ENCODE measurements at regions not wholly inside any gene's neighbourhood (a gene's known extent, or its start where the extent isn't known, plus 50 kb on each side); places are given as distances from the start of the nearest gene placed in this dataset.

- H3K27ac Mint-ChIP-seq = no peak overlapping the region
- no peak for DNase-seq (ENCODE audit: low spot score)
- no peaks in the 10 kb centered on the region for H3K36me3 Mint-ChIP-seq (ENCODE audit: low read depth)
- H3K4me1 Mint-ChIP-seq (ENCODE audit: low read depth) = peaks cover 5% of the 10 kb centered on the region
- no peak overlapping the region for H3K4me3 Mint-ChIP-seq
- no peaks in the 10 kb centered on the region for H3K27me3 Mint-ChIP-seq (ENCODE audit: low read depth)
- peaks cover 4% of the 10 kb centered on the region for H3K9me3 Mint-ChIP-seq
Observed at GRCh38 chr7:131899271-131900030, 343.0 kb upstream of the PODXL start.

- DNase-seq (ENCODE audit: low spot score) = peak; percentile 5
- Mint-ChIP-seq H3K9me3 (peaks cover 4% of the 10 kb centered on the region), H3K27me3 (ENCODE audit: low read depth) (no peaks in the 10 kb centered on the region), H3K27ac (no peak overlapping the region), H3K36me3 (ENCODE audit: low read depth) (no peaks in the 10 kb centered on the region), H3K4me1 (ENCODE audit: low read depth) (peaks cover 5% of the 10 kb centered on the region), H3K4me3 (no peak overlapping the region)
Observed at GRCh38 chr7:131898418-131898817, 342.0 kb upstream of the PODXL start.

GRCh38 chr7:131897790-131898165 lies 341.4 kb upstream of the PODXL start:
- no peak overlapping the region for H3K27ac Mint-ChIP-seq
- DNase-seq (ENCODE audit: low spot score) = no peak
- peaks cover 5% of the 10 kb centered on the region for H3K4me1 Mint-ChIP-seq (ENCODE audit: low read depth)
- H3K36me3 Mint-ChIP-seq (ENCODE audit: low read depth) = no peaks in the 10 kb centered on the region
- no peak overlapping the region for H3K4me3 Mint-ChIP-seq
- H3K9me3 Mint-ChIP-seq = peaks cover 4% of the 10 kb centered on the region
- H3K27me3 Mint-ChIP-seq (ENCODE audit: low read depth) = no peaks in the 10 kb centered on the region

GRCh38 chr7:131897016-131897789 lies 340.8 kb upstream of the PODXL start:
- Mint-ChIP-seq H3K4me3 (no peak overlapping the region), H3K36me3 (ENCODE audit: low read depth) (no peaks in the 10 kb centered on the region), H3K9me3 (peaks cover 1% of the 10 kb centered on the region), H3K27ac (no peak overlapping the region), H3K27me3 (ENCODE audit: low read depth) (no peaks in the 10 kb centered on the region), H3K4me1 (ENCODE audit: low read depth) (peaks cover 5% of the 10 kb centered on the region)
- DNase-seq (ENCODE audit: low spot score) = no peak

- no peak overlapping the region for H3K27ac Mint-ChIP-seq
- no peak overlapping the region for H3K4me3 Mint-ChIP-seq
- peaks cover 5% of the 10 kb centered on the region for H3K4me1 Mint-ChIP-seq (ENCODE audit: low read depth)
- H3K27me3 Mint-ChIP-seq (ENCODE audit: low read depth) = no peaks in the 10 kb centered on the region
- no peaks in the 10 kb centered on the region for H3K9me3 Mint-ChIP-seq
- no peaks in the 10 kb centered on the region for H3K36me3 Mint-ChIP-seq (ENCODE audit: low read depth)
- DNase-seq (ENCODE audit: low spot score) = no peak
Observed at GRCh38 chr7:131896165-131896863, 339.9 kb upstream of the PODXL start.

- Mint-ChIP-seq H3K36me3 (ENCODE audit: low read depth) (no peaks in the 10 kb centered on the region), H3K27me3 (ENCODE audit: low read depth) (no peaks in the 10 kb centered on the region), H3K4me1 (ENCODE audit: low read depth) (peaks cover 5% of the 10 kb centered on the region), H3K9me3 (no peaks in the 10 kb centered on the region), H3K4me3 (no peak overlapping the region), H3K27ac (no peak overlapping the region)
- no peak for DNase-seq (ENCODE audit: low spot score)
Observed at GRCh38 chr7:131895541-131896164, 339.2 kb upstream of the PODXL start.

GRCh38 chr7:131893631-131894340 lies 337.4 kb upstream of the PODXL start:
- peaks cover 4% of the 10 kb centered on the region for H3K4me1 Mint-ChIP-seq (ENCODE audit: low read depth)
- DNase-seq (ENCODE audit: low spot score) = no peak
- H3K9me3 Mint-ChIP-seq = no peaks in the 10 kb centered on the region
- no peaks in the 10 kb centered on the region for H3K36me3 Mint-ChIP-seq (ENCODE audit: low read depth)
- H3K4me3 Mint-ChIP-seq = no peak overlapping the region
- H3K27me3 Mint-ChIP-seq (ENCODE audit: low read depth) = no peaks in the 10 kb centered on the region
- no peak overlapping the region for H3K27ac Mint-ChIP-seq

GRCh38 chr7:131890176-131890575 lies 333.7 kb upstream of the PODXL start:
- Mint-ChIP-seq H3K36me3 (ENCODE audit: low read depth) (no peaks in the 10 kb centered on the region), H3K27me3 (ENCODE audit: low read depth) (no peaks in the 10 kb centered on the region), H3K4me1 (ENCODE audit: low read depth) (no peaks in the 10 kb centered on the region), H3K4me3 (no peak overlapping the region), H3K27ac (no peak overlapping the region), H3K9me3 (peaks cover 17% of the 10 kb centered on the region)
- no peak for DNase-seq (ENCODE audit: low spot score)

GRCh38 chr7:131889572-131890150 lies 333.2 kb upstream of the PODXL start:
- peaks cover 19% of the 10 kb centered on the region for H3K9me3 Mint-ChIP-seq
- H3K36me3 Mint-ChIP-seq (ENCODE audit: low read depth) = no peaks in the 10 kb centered on the region
- no peaks in the 10 kb centered on the region for H3K27me3 Mint-ChIP-seq (ENCODE audit: low read depth)
- DNase-seq (ENCODE audit: low spot score) = no peak
- no peak overlapping the region for H3K4me3 Mint-ChIP-seq
- H3K27ac Mint-ChIP-seq = no peak overlapping the region
- H3K4me1 Mint-ChIP-seq (ENCODE audit: low read depth) = no peaks in the 10 kb centered on the region

GRCh38 chr7:131883769-131884168 lies 327.3 kb upstream of the PODXL start:
- Mint-ChIP-seq H3K4me1 (ENCODE audit: low read depth) (no peaks in the 10 kb centered on the region), H3K9me3 (peaks cover 19% of the 10 kb centered on the region), H3K27me3 (ENCODE audit: low read depth) (peaks cover 3% of the 10 kb centered on the region), H3K4me3 (no peak overlapping the region), H3K27ac (no peak overlapping the region), H3K36me3 (ENCODE audit: low read depth) (no peaks in the 10 kb centered on the region)
- DNase-seq (ENCODE audit: low spot score) = no peak

GRCh38 chr7:131883196-131883595 lies 326.8 kb upstream of the PODXL start:
- no peaks in the 10 kb centered on the region for H3K36me3 Mint-ChIP-seq (ENCODE audit: low read depth)
- no peak for DNase-seq (ENCODE audit: low spot score)
- H3K9me3 Mint-ChIP-seq = peaks cover 19% of the 10 kb centered on the region
- H3K4me3 Mint-ChIP-seq = no peak overlapping the region
- H3K4me1 Mint-ChIP-seq (ENCODE audit: low read depth) = no peaks in the 10 kb centered on the region
- H3K27ac Mint-ChIP-seq = no peak overlapping the region
- H3K27me3 Mint-ChIP-seq (ENCODE audit: low read depth) = peaks cover 3% of the 10 kb centered on the region

- no peaks in the 10 kb centered on the region for H3K36me3 Mint-ChIP-seq (ENCODE audit: low read depth)
- H3K4me1 Mint-ChIP-seq (ENCODE audit: low read depth) = no peaks in the 10 kb centered on the region
- H3K9me3 Mint-ChIP-seq = peaks cover 17% of the 10 kb centered on the region
- H3K27me3 Mint-ChIP-seq (ENCODE audit: low read depth) = peaks cover 3% of the 10 kb centered on the region
- no peak for DNase-seq (ENCODE audit: low spot score)
- H3K4me3 Mint-ChIP-seq = no peak overlapping the region
- H3K27ac Mint-ChIP-seq = no peak overlapping the region
Observed at GRCh38 chr7:131882321-131882720, 325.9 kb upstream of the PODXL start.

- no peak overlapping the region for H3K4me3 Mint-ChIP-seq
- no peaks in the 10 kb centered on the region for H3K4me1 Mint-ChIP-seq (ENCODE audit: low read depth)
- peaks cover 3% of the 10 kb centered on the region for H3K27me3 Mint-ChIP-seq (ENCODE audit: low read depth)
- no peaks in the 10 kb centered on the region for H3K36me3 Mint-ChIP-seq (ENCODE audit: low read depth)
- no peak for DNase-seq (ENCODE audit: low spot score)
- peaks cover 1% of the 10 kb centered on the region for H3K9me3 Mint-ChIP-seq
- no peak overlapping the region for H3K27ac Mint-ChIP-seq
Observed at GRCh38 chr7:131880078-131880477, 323.6 kb upstream of the PODXL start.
